Fibroblast of gingiva (primary cell): ENCODE measurements at regions not wholly inside any gene's neighbourhood (a gene's known extent, or its start where the extent isn't known, plus 50 kb on each side); places are given as distances from the start of the nearest gene placed in this dataset.
A peak's percentile ranks its signal among the peaks of the same experiment; 100 is the strongest.

ENCODE experiments used
- DNase-seq: peaks from one replicate; pipeline ENCODE4 v3.0.0-alpha.2; 2011; ENCODE audit warnings: low read depth

GRCh38 chr13:40251343-40252032, 415.0 kb downstream of the FOXO1 start:
- DNase-seq: peak; percentile 46

GRCh38 chr13:40252241-40252640, 414.2 kb downstream of the FOXO1 start:
- no peak for DNase-seq

- DNase-seq: no peak
Observed at GRCh38 chr13:40252676-40253075, 413.8 kb downstream of the FOXO1 start.

GRCh38 chr13:40254394-40254793, 412.0 kb downstream of the FOXO1 start:
- no peak for DNase-seq

- DNase-seq: no peak
Observed at GRCh38 chr13:40255551-40255950, 410.9 kb downstream of the FOXO1 start.

GRCh38 chr13:40259899-40260298, 406.5 kb downstream of the FOXO1 start:
- peak; percentile 20 for DNase-seq

- no peak for DNase-seq
Observed at GRCh38 chr13:40261336-40261735, 405.1 kb downstream of the FOXO1 start.

GRCh38 chr13:40261947-40262346, 404.5 kb downstream of the FOXO1 start:
- DNase-seq: no peak

GRCh38 chr13:40269086-40269485, 397.4 kb downstream of the FOXO1 start:
- peak; percentile 10 for DNase-seq

- DNase-seq: no peak
Observed at GRCh38 chr13:40270726-40271125, 395.7 kb downstream of the FOXO1 start.

GRCh38 chr13:40271271-40271885, 395.1 kb downstream of the FOXO1 start:
- DNase-seq: no peak

- peak; percentile 92 for DNase-seq
Observed at GRCh38 chr13:40271931-40272775, 394.3 kb downstream of the FOXO1 start.

- no peak for DNase-seq
Observed at GRCh38 chr13:40272776-40273139, 393.7 kb downstream of the FOXO1 start.

- no peak for DNase-seq
Observed at GRCh38 chr13:40273253-40274025, 393.0 kb downstream of the FOXO1 start.

GRCh38 chr13:40274103-40274502, 392.3 kb downstream of the FOXO1 start:
- DNase-seq: no peak

- DNase-seq: no peak
Observed at GRCh38 chr13:40275155-40275554, 391.3 kb downstream of the FOXO1 start.

- DNase-seq: no peak
Observed at GRCh38 chr13:40275636-40276035, 390.8 kb downstream of the FOXO1 start.

- no peak for DNase-seq
Observed at GRCh38 chr13:40283666-40284065, 382.8 kb downstream of the FOXO1 start.

GRCh38 chr13:40285634-40286033, 380.8 kb downstream of the FOXO1 start:
- DNase-seq: no peak

- no peak for DNase-seq
Observed at GRCh38 chr13:40287428-40287827, 379.0 kb downstream of the FOXO1 start.

- DNase-seq: no peak
Observed at GRCh38 chr13:40288259-40288658, 378.2 kb downstream of the FOXO1 start.

GRCh38 chr13:40290758-40291157, 375.7 kb downstream of the FOXO1 start:
- DNase-seq: no peak
